IPS DF 4.7 (cell line): ENCODE measurements at regions not wholly inside any gene's neighbourhood (a gene's known extent, or its start where the extent isn't known, plus 50 kb on each side); places are given as distances from the start of the nearest gene placed in this dataset.
"Not testable (repeated sequence)": the region's sequence is repeated elsewhere in the genome, so short reads cannot be mapped to it uniquely, and the experiment has no call there.

Source experiments
- DNase-seq: peaks from one replicate; pipeline ENCODE4 v3.0.0-alpha.2; 2013; ENCODE audit warnings: low spot score; ENCODE audit errors: extremely low read depth

GRCh38 chr5:72693546-72694205, 122.8 kb upstream of the TNPO1 start:
- no peak for DNase-seq

DNA sequence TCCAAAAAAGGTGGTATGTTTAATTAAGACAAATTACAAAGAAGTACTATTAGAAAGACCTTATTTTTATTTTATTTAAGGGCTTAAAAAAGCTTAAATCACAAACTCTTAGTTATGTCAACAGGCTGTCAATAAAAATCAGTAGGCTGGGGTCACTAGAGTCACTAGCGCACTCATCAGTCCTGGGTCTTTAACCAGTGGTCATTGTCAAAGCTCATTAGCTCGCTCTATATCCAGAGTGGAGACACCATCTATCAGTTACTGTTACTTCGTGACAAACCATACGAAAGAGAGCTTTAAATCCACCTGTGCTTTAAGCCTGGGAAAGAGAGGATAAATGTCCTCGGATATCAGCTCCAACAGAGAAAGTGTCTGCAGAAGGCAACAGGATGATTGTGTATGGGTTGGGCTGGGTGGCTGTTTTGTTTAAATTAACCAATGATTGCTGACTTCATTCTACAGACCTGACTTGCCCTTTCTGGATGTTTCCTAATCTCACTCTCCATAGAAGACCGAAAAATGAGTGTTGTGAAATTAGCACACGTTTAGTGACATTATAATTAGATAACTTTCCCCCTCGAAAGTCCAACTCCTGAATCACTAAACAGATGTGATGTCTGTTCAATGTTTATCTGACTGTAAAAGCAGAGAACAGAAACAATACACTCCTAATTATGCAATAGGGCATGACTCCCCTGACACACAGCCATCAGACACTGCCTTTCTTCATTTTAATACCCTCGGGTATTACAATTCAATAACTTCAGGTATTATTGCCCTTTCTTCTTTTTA, 123.6 kb upstream of the TNPO1 start:
- DNase-seq: no peak

GRCh38 chr5:72692231-72692637, 124.2 kb upstream of the TNPO1 start:
- no peak for DNase-seq

DNA sequence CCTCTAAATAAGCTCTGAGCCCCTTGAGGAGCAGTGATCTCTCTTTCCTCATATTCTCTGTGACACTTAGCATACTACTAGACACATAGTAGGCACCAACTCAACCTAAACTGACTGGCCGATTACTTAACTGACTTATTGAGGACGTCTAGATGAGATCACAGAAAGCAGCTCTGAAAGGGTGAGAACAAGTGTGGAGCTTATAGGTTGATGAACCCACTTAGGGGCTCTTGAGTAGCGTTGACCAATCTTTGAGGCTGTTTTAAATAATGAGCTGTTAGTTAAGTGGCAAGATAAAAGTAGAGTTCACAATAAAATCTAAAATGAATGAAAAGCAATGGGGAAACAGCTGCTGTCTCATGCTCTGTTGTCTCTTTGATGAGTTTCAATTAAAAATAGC, 124.7 kb upstream of the TNPO1 start:
- no peak for DNase-seq

- no peak for DNase-seq
Observed at GRCh38 chr5:72688916-72689315, 127.5 kb upstream of the TNPO1 start.

GRCh38 chr5:72687288-72687687, 129.2 kb upstream of the TNPO1 start:
- DNase-seq: no peak

- no peak for DNase-seq
Observed at GRCh38 chr5:72682561-72682960, 133.9 kb upstream of the TNPO1 start.

DNA sequence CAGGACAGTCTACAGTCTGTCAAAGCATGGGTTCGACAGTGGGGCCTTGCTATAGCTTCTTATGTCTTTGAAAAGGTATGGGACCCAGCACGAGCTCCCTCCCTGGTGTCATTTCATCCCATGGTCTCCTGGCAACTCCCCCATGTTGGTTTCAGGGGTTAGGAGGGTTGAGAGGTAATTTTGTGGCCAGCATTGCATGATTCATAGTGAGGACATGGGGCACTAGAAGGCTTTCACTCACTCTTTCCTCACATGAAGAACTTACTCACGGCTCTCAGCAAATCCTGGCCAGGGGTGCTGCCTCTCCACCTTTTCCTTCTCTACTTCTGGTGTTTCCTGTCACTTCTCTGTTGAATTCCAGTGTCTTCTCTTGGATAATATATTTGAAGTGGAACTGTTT, 134.7 kb upstream of the TNPO1 start:
- no peak for DNase-seq

DNA sequence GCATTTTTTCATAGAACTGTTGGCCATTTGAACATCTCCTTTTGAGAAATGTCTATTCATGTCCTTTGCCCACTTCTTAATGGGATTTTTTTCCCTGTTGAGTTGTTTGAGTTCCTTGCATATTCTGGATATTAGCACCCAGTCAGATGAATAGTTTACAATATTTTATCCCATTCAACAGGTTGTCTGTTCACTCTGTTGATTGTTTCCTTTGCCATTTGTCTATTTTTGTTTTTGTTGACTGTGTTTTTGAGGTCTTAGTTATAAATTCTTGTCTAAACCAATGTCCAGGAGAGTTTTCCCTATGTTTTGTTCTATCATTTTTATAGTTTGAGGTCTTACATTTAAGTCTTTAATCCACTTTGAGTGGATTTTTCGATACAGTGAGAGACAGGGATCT, 139.0 kb upstream of the TNPO1 start:
- no peak for DNase-seq

GRCh38 chr5:72676831-72677230, 139.6 kb upstream of the TNPO1 start:
- not testable (repeated sequence) for DNase-seq

- no peak for DNase-seq
Observed at GRCh38 chr5:72673623-72674022, 142.8 kb upstream of the TNPO1 start.

DNA sequence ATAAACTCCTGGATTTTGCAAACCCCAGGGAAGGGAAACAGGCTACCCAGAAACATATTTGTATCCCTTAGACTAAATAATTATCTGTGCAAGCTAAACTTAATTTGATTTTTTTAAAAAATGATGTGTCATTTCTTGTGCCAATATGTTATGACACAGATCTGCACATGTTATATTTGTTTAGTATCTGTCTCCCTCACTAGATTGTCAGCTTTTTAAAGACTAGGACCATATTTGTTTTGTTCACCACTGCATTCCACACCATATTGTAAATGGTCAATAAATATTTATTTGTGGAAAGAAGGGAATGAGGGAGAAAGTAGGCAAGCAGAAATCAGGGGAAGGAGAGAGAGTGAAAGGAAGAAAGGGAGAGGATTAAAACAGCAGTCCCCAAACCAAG, 143.3 kb upstream of the TNPO1 start:
- DNase-seq: no peak

- DNase-seq: no peak
Observed at GRCh38 chr5:72667708-72668107, 148.8 kb upstream of the TNPO1 start.

DNA sequence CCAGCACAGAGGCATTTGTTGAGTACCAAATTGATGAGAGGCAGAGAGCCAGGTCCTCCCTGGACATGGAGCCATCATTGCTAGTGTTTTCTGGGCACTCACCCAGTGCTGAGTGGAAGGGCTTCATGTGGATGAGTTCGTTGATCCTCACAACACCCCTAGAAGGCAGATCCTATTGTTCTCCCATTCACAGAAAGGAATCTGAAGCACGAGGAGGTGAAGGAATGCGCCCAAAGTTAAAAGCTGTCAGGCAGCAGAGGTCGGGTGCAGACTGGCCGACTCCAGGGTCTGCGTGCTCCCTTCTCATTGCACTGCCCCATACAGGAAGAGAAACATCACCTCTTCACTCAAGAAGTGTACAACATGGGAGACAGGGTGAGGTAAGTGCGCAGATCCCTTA, 153.5 kb upstream of the TNPO1 start:
- no peak for DNase-seq

DNA sequence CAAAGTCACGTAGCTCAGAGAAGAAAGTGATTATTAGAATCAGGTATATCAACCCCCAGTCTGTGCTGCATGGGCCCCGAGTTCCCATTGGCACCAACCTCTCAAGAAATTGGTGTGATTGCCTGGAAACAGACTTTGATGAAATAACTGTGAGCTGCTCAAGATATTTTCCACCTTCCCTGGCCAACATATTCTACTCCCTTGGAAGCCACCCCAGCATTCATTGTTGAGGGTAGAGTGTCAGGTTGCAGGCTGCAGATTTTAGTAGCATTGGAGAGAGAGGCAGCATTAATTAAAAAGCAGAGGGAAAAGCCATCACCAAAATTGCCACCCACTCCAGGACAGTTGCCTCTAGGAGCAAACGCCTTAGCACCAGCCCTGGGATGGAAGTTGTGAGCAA, 154.2 kb upstream of the TNPO1 start:
- DNase-seq: no peak

DNA sequence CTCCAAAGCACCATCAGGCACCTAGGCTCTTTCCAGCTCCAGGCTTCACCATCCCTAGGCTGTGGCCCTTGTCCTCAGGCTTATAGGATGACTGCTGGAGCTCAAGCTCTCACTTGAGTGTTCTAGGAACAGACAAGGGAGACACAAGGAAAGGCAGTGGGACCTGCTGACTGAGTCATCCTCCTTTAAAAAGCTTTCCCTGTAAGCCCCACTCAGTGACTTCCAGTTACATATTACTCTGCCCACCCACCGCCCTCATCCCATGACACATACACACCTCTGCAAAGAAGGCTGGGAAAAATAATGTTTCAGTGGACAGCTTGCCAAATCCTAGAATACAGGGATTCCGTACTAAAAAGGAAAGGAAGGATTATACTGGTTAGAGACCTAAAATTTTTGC, 154.2 kb upstream of the ZNF366 start:
- DNase-seq: no peak

DNA sequence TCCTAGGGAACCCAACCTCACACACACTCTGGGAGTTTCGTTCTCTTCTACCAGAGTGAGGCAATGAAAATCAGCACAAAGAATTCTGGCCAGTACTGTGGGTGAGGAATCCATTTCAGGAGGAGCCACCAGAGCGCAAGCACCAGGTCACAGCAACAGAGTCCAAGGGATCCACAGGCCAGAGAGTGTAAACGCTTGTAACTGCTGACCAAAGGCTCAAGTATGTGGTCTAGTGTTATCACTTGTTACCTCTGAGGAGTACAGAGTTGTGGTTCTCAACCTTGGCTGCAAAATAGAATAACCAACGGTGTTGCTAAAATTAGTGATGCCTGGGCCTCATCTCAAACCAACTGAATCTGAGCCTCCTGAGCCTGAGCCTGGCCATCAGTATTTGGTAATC, 152.5 kb upstream of the ZNF366 start:
- DNase-seq: no peak

GRCh38 chr5:72658761-72659540, 151.7 kb upstream of the ZNF366 start:
- DNase-seq: no peak

DNA sequence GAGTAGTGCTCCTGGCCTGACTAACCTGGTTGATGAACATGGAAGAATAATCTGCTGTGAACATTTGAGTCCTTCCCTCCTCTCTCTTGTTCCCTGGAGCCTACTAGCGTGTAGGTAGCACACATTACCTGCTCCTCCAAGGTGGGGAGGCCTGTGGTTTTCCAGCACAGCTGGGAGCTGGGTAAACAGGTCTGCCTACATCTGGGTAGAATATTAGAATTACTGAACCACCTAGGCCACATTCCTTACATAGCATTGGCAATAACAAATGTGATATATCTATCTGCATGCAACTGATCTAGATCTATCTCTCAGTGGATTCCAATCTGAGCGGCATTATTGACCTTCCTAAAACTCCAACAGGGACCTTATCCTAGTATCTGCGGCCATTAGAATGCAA, 151.0 kb upstream of the ZNF366 start:
- no peak for DNase-seq

DNA sequence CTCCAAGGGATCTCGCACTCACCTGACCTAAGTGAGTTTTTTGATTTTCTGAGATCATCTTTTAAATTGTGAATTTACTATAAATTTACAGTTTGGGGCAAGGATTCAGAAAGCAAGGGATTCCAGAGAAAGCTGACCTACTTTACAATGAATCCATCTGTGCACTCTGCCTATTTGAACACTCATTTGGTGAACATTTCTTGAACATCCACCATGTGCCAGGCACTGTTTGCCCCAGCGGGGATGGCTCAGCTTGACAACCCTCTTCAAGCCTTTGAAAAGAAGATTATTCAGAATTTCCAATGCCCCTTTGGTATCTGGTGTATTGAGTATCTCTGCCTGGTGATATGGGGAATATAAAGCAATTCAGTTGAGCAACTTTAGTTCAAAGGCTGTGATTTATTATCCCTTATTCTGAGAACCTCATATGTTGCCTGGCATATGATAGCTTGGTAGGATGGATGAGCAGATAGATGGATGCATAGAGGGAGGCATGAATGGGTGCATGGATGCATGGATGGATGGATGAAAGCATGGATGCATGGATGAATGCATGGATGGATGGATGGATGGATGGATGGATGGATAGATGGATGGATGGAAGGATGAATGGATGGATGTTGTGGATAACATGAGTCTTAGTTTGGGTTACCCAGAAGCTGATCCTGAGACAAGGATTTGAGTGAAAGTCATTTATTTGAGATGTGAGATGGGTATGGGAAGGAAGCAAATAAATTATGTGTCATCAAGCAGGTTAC, 149.7 kb upstream of the ZNF366 start:
- no peak for DNase-seq

- DNase-seq: no peak
Observed at GRCh38 chr5:72656331-72656730, 149.1 kb upstream of the ZNF366 start.

DNA sequence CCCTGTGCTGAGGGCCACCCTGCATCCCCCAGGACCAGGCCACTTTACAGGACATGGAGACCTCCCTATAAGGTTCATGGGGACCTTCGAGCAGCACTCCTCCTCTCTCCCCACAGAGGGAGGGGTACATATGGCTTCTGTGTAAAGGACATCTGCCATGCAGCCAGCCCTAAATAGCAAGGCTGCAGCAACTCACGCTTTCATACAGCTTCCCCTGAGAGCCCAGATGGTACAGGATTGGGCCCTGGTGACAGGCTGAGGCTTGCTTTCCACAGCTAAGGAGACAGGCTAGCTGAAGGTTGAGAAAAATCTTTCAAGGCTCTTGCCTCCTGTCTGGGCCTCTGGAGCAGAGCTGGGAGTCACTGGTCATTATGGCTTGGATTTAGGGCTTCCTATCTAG, 147.0 kb upstream of the ZNF366 start:
- no peak for DNase-seq
